Breast epithelium (tissue), 4 donors: ENCODE measurements at regions not wholly inside any gene's neighbourhood (a gene's known extent, or its start where the extent isn't known, plus 50 kb on each side); places are given as distances from the start of the nearest gene placed in this dataset.

Experiments
- DNase-seq, 2 donors: peaks; one replicate each; pipeline ENCODE4 v3.0.0-alpha.2; 2019; ENCODE audit warnings: low spot score in 2 of 2
- H3K27ac ChIP-seq, 2 donors: fragments of 200-600 bp; sonication (generic) in 1 of 2; one replicate each; pipeline ENCODE4 v1.5.1; 2016 to 2019; ENCODE audit warnings: mild to moderate bottlenecking in 1 of 2
- H3K27me3 ChIP-seq, 2 donors: fragments of 200-600 bp; sonication (generic) in 1 of 2; one replicate each; pipeline versions ENCODE4 v1.5.1 to v1.6.0; 2017 to 2019; ENCODE audit warnings: control low read depth in 1 of 2, mild to moderate bottlenecking in 1 of 2
- H3K36me3 ChIP-seq: fragments of 200-600 bp; one replicate; pipeline ENCODE4 v1.5.1; 2019
- H3K4me1 ChIP-seq, 2 donors: fragments of 200-600 bp; sonication (generic); one replicate each; pipeline ENCODE4 v1.5.1; 2016 to 2019; ENCODE audit warnings: control low read depth in 1 of 2
- H3K4me3 ChIP-seq, 3 donors: fragments of 200-600 bp; sonication (generic); 1 replicate in 2 of 3; 2 replicates in 1 of 3; pipeline ENCODE4 v1.5.1; 2016 to 2019; ENCODE audit warnings: mild to moderate bottlenecking in 3 of 3, moderate library complexity in 2 of 3
- H3K9me3 ChIP-seq, 2 donors: fragments of 200-600 bp; sonication (generic) in 1 of 2; one replicate each; pipeline ENCODE4 v1.5.1; 2016 to 2019; ENCODE audit warnings: control low read depth in 1 of 2
- POLR2A ChIP-seq: fragments of 450-650 bp; IDR thresholded peaks from one replicate; pipeline ENCODE4 v1.6.1; 2016; ENCODE audit warnings: antibody characterized with exemption, mild to moderate bottlenecking, moderate library complexity
- POLR2AphosphoS5 ChIP-seq, 3 donors: sonication (generic); formaldehyde crosslinking; IDR thresholded peaks; one replicate each; pipeline ENCODE4 v1.6.1; 2017; ENCODE audit warnings: antibody characterized with exemption in 3 of 3
- intact Hi-C: fragments of 100-400 bp; cut with DNase I; formaldehyde crosslinking; loops from one replicate; pipeline ENCODE4 v1.15.1; 2023; ENCODE audit warnings: low total_unique reads
- TF ChIP-seq, protein P1 (sequence below), 3 donors: fragments of 450-650 bp; IDR thresholded peaks; one replicate each; pipeline ENCODE4 v1.5.1; 2016 to 2017; ENCODE audit warnings: antibody characterized with exemption in 3 of 3, mild to moderate bottlenecking in 3 of 3, moderate library complexity in 3 of 3

DNA sequence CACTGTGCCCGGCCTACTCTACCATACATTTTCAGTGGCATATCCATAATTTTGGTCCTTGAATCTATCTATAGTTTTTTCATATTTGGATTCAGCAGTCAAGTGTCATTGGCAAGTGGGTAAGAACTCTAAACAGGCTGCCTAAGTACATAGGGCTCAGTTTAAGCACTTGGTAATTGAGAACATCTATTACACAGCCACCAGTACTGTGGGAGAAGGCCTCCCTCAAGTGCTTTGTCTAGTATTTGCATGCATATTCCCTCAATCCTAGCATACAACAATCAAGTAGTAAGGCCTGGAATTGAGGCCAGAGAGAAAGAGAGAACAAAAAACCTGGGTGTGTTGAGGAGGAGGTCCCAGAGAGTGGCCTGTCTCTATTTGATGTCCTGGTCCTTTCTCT lies 325.2 kb downstream of the USP25 start:
- TF ChIP-seq POLR2A (no peak), POLR2AphosphoS5 (IDR thresholded peaks at IDR 0.05) (no peak)
- TF ChIP-seq, protein P1, sequence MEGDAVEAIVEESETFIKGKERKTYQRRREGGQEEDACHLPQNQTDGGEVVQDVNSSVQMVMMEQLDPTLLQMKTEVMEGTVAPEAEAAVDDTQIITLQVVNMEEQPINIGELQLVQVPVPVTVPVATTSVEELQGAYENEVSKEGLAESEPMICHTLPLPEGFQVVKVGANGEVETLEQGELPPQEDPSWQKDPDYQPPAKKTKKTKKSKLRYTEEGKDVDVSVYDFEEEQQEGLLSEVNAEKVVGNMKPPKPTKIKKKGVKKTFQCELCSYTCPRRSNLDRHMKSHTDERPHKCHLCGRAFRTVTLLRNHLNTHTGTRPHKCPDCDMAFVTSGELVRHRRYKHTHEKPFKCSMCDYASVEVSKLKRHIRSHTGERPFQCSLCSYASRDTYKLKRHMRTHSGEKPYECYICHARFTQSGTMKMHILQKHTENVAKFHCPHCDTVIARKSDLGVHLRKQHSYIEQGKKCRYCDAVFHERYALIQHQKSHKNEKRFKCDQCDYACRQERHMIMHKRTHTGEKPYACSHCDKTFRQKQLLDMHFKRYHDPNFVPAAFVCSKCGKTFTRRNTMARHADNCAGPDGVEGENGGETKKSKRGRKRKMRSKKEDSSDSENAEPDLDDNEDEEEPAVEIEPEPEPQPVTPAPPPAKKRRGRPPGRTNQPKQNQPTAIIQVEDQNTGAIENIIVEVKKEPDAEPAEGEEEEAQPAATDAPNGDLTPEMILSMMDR (IDR thresholded peaks at IDR 0.05), result no peak
- H3K4me1 ChIP-seq, result no peaks in the 10 kb centered on the region
- intact Hi-C loops, result no loop called here
- no peak overlapping the region for H3K27ac ChIP-seq
- H3K36me3 ChIP-seq, result no peaks in the 10 kb centered on the region
- H3K4me3 ChIP-seq, result no peak overlapping the region
- no peak for DNase-seq
- H3K9me3 ChIP-seq, result peaks cover under 1 to 2% of the 10 kb centered on the region in 2 donors
- no peaks in the 10 kb centered on the region for H3K27me3 ChIP-seq

DNA sequence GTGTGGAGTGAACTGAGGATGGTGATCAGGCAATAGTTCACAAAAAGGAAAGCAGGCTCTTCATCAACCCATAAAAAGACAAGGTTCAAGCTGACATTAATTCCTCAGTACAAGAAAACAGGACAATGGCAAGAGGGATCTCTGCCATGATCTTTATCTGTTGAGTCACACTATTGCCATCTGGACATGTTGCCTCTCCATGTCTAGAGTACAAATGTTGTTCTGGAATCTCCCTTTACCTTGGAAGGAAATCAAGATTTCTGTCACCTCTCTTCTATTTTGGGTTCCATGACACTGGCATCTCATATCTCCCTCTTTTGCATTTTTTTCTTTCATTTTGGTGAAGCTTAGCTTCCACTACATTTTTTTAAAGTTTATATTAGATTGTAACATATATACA lies 329.1 kb downstream of the USP25 start:
- H3K4me1 ChIP-seq, result no peaks in the 10 kb centered on the region
- peaks cover 5 to 6% of the 10 kb centered on the region in 2 donors for H3K9me3 ChIP-seq
- H3K36me3 ChIP-seq, result no peaks in the 10 kb centered on the region
- TF ChIP-seq POLR2AphosphoS5 (IDR thresholded peaks at IDR 0.05) (no peak), POLR2A (no peak)
- TF ChIP-seq, protein P1 (IDR thresholded peaks at IDR 0.05), result no peak
- no peak for DNase-seq
- intact Hi-C loops, result no loop called here
- H3K27ac ChIP-seq, result no peak overlapping the region
- H3K4me3 ChIP-seq, result no peak overlapping the region
- no peaks in the 10 kb centered on the region for H3K27me3 ChIP-seq

DNA sequence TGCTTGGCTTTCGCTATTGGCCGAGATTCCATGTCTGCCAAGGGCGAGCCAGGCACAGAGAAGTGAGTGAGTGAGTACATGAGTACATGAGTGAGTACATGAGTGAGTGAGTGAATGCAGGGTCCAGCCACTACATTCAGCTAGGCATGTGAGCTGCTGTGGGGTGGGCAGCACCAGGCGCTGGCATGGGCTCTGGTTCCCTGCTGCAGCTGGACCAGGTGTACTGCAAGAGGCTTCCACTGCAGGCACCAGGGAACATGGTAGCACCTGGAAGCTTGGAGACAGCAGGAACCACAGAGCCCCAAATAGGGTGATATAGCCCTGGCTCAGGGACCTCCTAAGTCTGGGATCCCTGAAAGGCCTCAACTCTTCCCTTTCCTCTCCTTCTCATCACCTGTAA lies 330.2 kb downstream of the USP25 start:
- no peak overlapping the region for H3K4me3 ChIP-seq
- no peaks in the 10 kb centered on the region for H3K27me3 ChIP-seq
- no peak for DNase-seq
- no peak for TF ChIP-seq POLR2A
- TF ChIP-seq POLR2AphosphoS5 (IDR thresholded peaks at IDR 0.05), result no peak
- TF ChIP-seq, protein P1 (IDR thresholded peaks at IDR 0.05), result no peak
- H3K27ac ChIP-seq, result no peak overlapping the region
- peaks cover 5 to 6% of the 10 kb centered on the region in 2 donors for H3K9me3 ChIP-seq
- H3K36me3 ChIP-seq, result no peaks in the 10 kb centered on the region
- no peaks in the 10 kb centered on the region for H3K4me1 ChIP-seq
- intact Hi-C loops, result no loop called here

DNA sequence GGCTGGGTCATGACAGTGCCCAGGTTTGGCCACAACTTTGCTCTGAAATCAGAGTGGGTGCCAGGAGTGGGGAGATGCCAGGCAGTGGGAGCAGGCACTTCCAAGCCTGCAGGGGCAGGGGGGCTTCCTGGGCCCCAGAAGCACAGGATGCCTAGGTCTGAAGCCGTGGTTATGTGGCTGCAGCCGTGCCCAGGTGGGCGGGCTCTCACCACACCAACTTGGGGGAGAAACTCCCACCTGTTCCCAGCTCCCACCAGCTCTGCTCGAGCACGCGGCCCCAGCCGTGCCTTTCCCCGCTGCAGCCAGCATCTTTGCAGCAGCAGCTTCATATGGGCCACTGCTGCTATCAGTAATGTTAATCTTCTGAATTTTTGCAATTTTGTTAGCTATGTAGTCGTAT lies 331.4 kb downstream of the USP25 start:
- no peak for DNase-seq
- intact Hi-C loops, result no loop called here
- TF ChIP-seq, protein P1 (IDR thresholded peaks at IDR 0.05), result no peak
- TF ChIP-seq POLR2A, result no peak
- TF ChIP-seq POLR2AphosphoS5 (IDR thresholded peaks at IDR 0.05), result no peak
- Histone ChIP-seq H3K36me3 (no peaks in the 10 kb centered on the region), H3K27ac (no peak overlapping the region), H3K4me3 (no peak overlapping the region), H3K4me1 (no peaks in the 10 kb centered on the region), H3K9me3 (peaks cover 5 to 6% of the 10 kb centered on the region in 2 donors), H3K27me3 (no peaks in the 10 kb centered on the region)

DNA sequence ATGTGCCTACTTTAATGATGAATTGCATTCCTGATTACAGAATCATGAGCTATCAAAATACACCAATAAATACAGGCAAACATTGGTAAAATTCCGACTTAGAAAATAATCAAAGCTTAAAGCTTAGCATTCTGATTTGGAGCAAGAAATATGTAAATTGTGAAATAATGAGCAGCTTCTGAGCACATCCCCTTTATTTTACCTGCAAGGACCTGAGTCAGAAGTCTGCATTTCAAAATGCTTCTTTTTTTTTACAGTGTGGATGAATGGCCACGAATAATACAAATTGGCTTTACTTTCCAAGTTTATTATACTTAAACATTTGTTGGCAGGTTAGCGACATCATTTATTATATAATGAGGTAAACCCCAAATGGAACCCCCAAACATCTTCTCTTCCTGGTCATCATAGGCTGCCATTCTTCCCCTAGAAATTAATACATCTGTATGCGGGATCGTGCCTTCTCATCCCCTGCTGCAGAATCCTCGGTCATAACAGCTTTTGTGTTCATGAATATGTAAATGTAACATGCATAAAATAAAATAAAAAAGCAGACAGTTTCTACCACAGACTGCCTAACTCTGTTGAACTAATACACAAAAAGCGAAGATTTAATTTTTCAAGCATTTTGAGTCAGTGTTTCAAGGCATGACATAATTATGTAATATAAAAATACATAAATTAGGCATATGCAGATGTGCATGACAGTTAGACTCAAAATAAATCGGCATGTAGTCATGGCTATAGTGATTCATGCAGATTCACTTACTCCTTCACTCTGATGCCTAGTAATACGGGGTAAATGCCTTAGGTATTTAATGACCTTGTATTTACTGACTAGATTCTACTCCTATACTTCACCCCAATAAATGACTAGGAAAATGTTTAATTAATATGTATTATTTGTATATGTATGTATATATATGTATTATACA lies 339.7 kb downstream of the USP25 start:
- Histone ChIP-seq H3K27me3 (no peaks in the 10 kb centered on the region), H3K4me3 (peak overlapping the region in 2 of 3 donors; percentile 53 to 63), H3K9me3 (no peaks in the 10 kb centered on the region), H3K36me3 (no peaks in the 10 kb centered on the region), H3K27ac (no peak overlapping the region), H3K4me1 (peaks cover 0 to 4% of the 10 kb centered on the region in 2 donors)
- TF ChIP-seq, protein P1 (IDR thresholded peaks at IDR 0.05), result no peak
- TF ChIP-seq POLR2A, result no peak
- no peak for DNase-seq
- intact Hi-C loops, result no loop called here
